ENCODE measurements at regions not wholly inside any gene's neighbourhood (a gene's known extent, or its start where the extent isn't known, plus 50 kb on each side); places are given as distances from the start of the nearest gene placed in this dataset.

GRCh38 chr12:24500831-24501230, 448.1 kb downstream of the BCAT1 start:
- DNase-seq = no peak

- DNase-seq = no peak
These were observed 448.5 kb downstream of the BCAT1 start for GRCh38 chr12:24500421-24500820.

GRCh38 chr12:24499151-24500146, 449.5 kb downstream of the BCAT1 start:
- no peak for DNase-seq

DNA sequence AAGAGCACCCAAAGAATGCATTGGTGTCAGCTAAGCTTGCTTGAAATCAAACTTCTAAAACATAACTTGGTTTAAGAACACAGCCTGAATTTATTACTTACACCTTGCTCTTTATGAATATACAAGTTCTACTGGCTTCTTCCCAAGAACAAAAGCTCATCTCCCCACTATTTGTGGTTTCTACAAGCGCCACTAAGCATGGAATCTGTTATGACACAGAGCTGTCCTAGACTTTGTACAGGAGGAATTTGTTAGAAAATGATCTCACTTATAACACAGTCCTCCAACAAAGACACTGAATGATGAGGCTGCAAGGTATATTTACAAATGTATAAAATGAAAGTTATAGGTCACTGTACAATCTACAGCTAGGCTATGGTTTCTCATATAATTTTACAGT, 452.1 kb downstream of the BCAT1 start:
- DNase-seq = no peak

- DNase-seq = no peak
These were observed 454.5 kb downstream of the BCAT1 start for GRCh38 chr12:24494401-24494800.

GRCh38 chr12:24491968-24492367, 456.9 kb downstream of the BCAT1 start:
- no peak for DNase-seq

GRCh38 chr12:24489939-24490338, 459.0 kb downstream of the BCAT1 start:
- DNase-seq = no peak

DNA sequence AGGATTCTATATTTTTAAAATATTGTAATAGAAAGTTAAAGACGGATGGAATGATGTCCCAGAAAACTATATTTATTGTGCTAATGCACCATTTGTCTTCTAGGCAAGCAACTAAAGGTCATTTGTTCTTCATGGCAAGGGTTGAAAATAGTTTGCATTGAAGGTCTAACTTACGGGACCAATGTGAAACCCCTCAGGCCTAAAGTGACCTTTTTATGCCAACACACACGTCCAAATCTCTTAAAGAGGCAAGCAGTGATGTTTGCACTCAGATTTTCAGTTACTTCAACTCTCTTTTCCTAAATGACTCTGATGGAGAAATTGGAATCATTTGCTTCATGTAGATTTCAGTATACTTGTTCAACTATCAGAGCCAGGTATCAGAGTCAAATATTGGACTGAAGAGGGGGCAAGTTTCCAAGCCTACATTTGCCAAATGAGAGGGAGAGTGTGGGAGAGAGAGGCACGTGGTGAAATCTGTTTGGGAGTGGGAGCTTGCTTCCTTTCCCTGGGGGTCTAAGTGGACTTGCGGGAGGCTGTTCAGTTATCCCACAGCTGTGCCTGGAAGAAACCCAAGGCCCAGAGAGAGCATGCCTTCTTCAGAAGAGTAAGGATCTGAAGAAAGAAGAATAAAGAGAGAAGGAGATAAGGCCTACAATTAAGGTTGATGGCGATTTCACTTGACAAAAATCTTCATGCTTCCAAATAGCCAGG, 459.8 kb downstream of the BCAT1 start:
- no peak for DNase-seq

- no peak for DNase-seq
These were observed 460.8 kb downstream of the BCAT1 start for GRCh38 chr12:24488091-24488596.

DNA sequence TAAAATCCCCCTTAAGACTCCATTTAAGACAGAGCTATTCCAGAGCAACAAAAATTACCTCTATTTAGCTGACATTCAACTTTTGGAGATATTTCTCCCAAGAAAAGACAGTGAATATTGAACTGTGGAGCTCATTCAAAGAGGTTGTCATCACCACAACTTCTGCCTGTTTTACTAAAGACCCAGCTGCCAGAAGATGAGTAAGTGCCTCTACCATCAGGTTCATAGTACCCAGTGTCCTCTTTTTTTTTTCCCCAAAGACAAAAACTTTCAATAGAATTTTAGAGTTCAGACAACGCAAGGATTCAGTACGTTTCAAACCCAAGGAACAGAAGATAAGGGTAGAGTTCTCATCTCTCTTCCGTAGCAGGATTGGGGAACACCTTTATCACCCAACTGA, 461.3 kb downstream of the BCAT1 start:
- no peak for DNase-seq

DNA sequence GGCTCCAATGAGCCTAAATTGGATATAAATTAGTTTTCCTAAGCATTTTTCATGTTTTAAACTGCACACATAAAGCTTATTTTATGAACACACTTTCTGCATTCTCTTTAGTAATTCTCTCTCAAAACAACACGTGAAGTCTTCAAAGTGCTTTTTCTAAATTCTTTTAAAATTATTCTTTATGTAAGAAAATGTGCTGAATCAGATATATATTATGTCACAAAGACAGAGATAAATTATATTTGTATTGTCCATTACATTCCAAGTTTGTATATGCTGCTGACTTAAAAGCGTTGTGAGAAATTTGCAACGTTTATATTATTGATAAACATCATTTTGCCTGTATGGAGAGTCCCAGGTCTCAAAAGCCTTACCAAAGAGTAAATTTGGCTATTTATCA, 465.2 kb downstream of the BCAT1 start:
- DNase-seq = no peak

- no peak for DNase-seq
These were observed 465.9 kb downstream of the BCAT1 start for GRCh38 chr12:24482882-24483604.

- no peak for DNase-seq
These were observed 466.9 kb downstream of the BCAT1 start for GRCh38 chr12:24482044-24482443.

DNA sequence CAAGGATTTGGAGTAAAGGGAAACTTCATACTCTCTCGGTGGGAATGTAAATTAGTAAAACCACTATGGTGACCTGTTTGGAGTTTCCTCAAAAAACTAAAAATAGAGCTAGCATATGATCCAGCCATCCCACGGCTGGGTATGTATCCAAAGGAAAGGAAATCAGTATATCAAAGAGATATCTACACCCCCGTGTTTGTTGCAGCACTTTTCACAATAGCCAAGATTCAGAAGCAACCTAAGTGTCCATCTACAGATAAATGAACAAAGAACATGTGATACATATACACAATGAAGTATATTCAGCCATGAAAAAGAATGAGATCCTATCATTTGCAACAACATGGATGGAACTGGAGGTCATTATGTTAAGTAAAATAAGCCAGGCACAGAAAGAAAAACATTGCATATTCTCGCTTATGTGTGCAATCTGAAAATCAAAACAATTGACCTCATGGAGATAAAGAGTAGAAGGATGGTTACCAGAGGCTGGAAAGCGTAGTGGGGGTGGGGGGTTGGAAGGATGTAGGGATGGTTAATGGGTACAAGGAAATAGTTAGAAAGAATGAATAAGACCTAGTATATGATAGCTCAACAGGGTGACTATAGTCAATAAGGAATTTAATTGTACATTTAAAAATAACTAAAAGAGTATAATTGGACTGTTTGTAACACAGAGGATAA, 468.0 kb downstream of the BCAT1 start:
- DNase-seq = no peak

GRCh38 chr12:24479131-24479530, 469.8 kb downstream of the BCAT1 start:
- DNase-seq = no peak

DNA sequence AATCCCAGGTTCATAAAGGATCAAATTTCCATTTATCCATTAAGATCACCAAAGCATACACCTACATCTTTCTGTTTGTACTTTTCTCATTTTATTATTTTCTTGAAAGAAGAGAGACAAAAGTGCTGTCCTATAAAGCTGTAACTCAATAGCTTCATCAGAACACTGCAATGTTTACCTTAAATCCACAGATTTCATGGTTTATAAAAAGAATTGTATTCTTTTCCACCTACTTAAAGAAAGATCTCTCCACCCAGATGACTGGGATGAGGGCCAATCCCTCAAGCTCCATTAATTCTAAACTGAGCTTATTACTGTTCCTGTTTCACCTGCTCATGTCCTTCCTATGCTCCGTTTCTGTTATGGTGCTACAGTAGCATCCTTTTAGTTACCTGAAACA, 470.6 kb downstream of the BCAT1 start:
- no peak for DNase-seq

- no peak for DNase-seq
These were observed 472.6 kb downstream of the BCAT1 start for GRCh38 chr12:24476310-24476709.

GRCh38 chr12:24475337-24475736, 473.6 kb downstream of the BCAT1 start:
- DNase-seq = no peak

DNA sequence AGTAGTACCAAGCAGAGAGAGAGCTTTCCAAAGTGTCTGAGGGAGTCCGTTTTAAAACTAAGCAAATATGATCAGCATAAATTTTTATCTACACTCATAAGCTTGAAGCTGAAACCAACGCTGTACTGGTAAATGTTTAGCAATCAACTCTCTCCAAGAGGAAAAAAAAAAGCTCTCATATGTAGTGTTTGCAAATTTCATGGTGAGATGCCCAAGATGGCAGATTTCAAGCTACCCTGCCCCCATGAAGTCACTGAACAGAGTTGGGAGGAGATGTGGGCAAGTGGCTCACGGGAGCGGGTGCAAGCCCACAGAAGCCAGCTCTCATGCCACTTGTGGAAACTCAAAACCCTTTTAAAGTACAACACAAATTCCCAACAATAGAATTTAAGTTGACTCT, 475.8 kb downstream of the BCAT1 start:
- no peak for DNase-seq

DNA sequence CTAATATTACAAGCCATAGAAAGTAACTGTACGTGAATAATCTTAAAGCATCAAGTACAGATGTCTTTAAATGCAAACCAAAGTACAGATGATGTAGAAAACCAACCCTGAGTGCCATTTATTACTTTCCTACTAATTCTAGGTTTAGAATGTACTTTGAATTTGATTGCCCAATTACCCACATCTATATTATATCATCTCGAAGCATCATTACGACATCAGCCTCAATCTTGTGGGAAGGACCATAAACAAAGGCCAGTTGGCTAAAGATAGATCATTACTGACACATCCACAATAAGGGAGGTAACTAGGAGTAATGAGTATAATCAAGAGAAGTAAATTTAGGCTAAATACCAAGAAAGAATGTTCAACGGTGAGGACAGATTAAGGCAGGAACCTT, 478.9 kb downstream of the BCAT1 start:
- no peak for DNase-seq

GRCh38 chr12:24469089-24469488, 479.8 kb downstream of the BCAT1 start:
- DNase-seq = no peak

DNA sequence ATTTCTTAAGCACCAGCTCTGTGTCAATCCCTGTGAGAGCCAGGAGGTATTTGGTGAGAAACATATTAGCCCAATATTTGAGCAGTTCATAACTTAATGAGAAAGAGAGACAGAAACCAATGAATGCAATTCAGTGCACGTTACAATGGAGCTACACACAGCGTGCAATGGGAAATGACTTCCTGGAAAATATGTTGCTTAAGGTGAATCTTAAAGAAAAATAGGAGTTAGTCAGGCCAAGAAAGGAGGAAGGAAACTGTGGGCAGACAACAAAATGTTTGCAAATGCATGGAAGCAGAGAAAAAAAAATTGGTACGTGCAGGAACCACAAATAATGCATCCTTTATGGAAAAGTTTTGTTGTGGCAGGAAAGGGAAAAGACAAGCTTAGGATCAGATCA, 481.7 kb downstream of the BCAT1 start:
- no peak for DNase-seq

GRCh38 chr12:24463375-24463774, 485.5 kb downstream of the BCAT1 start:
- DNase-seq = no peak
